Chondrocyte (in vitro differentiated cells): ENCODE measurements at regions not wholly inside any gene's neighbourhood (a gene's known extent, or its start where the extent isn't known, plus 50 kb on each side); places are given as distances from the start of the nearest gene placed in this dataset.

Experiments used
- DNase-seq: peaks from one replicate; pipeline ENCODE4 v3.0.0; 2021; ENCODE audit warnings: mixed read lengths, low spot score
- H3K27ac Mint-ChIP-seq: one replicate; pipeline ENCODE4 v1.8.0; 2021; ENCODE audit warnings: mild to moderate bottlenecking, moderate library complexity, mixed read lengths; ENCODE audit not compliant: unreplicated experiment
- H3K27me3 Mint-ChIP-seq: 2 replicates; pipeline ENCODE4 v1.8.0; 2021; ENCODE audit warnings: low read depth, mixed read lengths
- H3K36me3 Mint-ChIP-seq: 2 replicates; pipeline ENCODE4 v1.8.0; 2021; ENCODE audit warnings: low read depth, mixed read lengths
- H3K4me1 Mint-ChIP-seq: 2 replicates; pipeline ENCODE4 v1.8.0; 2021; ENCODE audit warnings: low read depth, mild to moderate bottlenecking, mixed read lengths
- H3K4me3 Mint-ChIP-seq: one replicate; pipeline ENCODE4 v1.8.0; 2021; ENCODE audit warnings: mild to moderate bottlenecking, moderate library complexity, mixed read lengths; ENCODE audit not compliant: unreplicated experiment
- H3K9me3 Mint-ChIP-seq: 2 replicates; pipeline ENCODE4 v1.8.0; 2021; ENCODE audit warnings: low read depth, mixed read lengths
- CTCF ChIP-seq: fragments of 200-600 bp; sonication (generic); IDR thresholded peaks from 2 replicates; pipeline ENCODE4 v1.5.0; 2021; ENCODE audit warnings: antibody characterized with exemption, mild to moderate bottlenecking, moderate library complexity

- Mint-ChIP-seq H3K4me3 (no peak overlapping the region), H3K27me3 (no peaks in the 10 kb centered on the region), H3K27ac (no peak overlapping the region), H3K9me3 (no peaks in the 10 kb centered on the region), H3K4me1 (no peaks in the 10 kb centered on the region), H3K36me3 (no peaks in the 10 kb centered on the region)
- DNase-seq, result no peak
- no peak for TF ChIP-seq CTCF
These were observed 1176.2 kb downstream of the PCDH7 start for GRCh38 chr4:31896349-31896748.

- H3K9me3 Mint-ChIP-seq, result peaks cover 2% of the 10 kb centered on the region
- no peaks in the 10 kb centered on the region for H3K36me3 Mint-ChIP-seq
- no peak overlapping the region for H3K4me3 Mint-ChIP-seq
- no peak overlapping the region for H3K27ac Mint-ChIP-seq
- TF ChIP-seq CTCF, result no peak
- DNase-seq, result no peak
- no peaks in the 10 kb centered on the region for H3K27me3 Mint-ChIP-seq
- peaks cover 5% of the 10 kb centered on the region for H3K4me1 Mint-ChIP-seq
These were observed 1185.2 kb downstream of the PCDH7 start for GRCh38 chr4:31905363-31905762.

GRCh38 chr4:31908261-31908660 is 1188.1 kb downstream of the PCDH7 start:
- no peak for DNase-seq
- no peak for TF ChIP-seq CTCF
- no peaks in the 10 kb centered on the region for H3K36me3 Mint-ChIP-seq

DNA sequence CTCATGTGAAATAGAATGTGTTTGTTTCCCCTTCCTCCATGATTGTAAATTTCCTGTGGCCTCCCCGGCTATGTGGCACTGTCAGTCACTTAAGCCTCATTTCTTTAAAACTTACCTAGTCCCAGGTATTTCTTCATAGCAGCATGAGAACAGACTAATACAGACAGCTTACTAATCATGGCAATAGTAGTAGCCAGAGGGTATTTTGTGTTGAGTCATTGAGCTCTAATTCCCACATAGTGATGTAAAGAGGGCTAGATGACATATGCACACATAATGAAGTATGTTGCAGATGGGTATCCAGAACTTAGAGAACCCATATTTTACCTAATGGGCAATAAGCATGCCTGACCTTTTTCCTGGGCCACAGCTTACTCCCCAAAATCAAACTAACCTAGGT is 1197.2 kb downstream of the PCDH7 start:
- Mint-ChIP-seq H3K27ac (no peak overlapping the region), H3K4me1 (no peaks in the 10 kb centered on the region), H3K36me3 (peaks cover 1% of the 10 kb centered on the region), H3K9me3 (peaks cover 8% of the 10 kb centered on the region), H3K4me3 (no peak overlapping the region), H3K27me3 (no peaks in the 10 kb centered on the region)
- no peak for TF ChIP-seq CTCF
- no peak for DNase-seq

More at GRCh38 chr4:31908261-31908660, 1188.1 kb downstream of the PCDH7 start:
- Mint-ChIP-seq H3K4me3 (no peak overlapping the region), H3K4me1 (no peaks in the 10 kb centered on the region), H3K9me3 (peaks cover 2% of the 10 kb centered on the region), H3K27ac (no peak overlapping the region), H3K27me3 (no peaks in the 10 kb centered on the region)

GRCh38 chr4:31918891-31919290 is 1198.7 kb downstream of the PCDH7 start:
- Mint-ChIP-seq H3K36me3 (peaks cover 1% of the 10 kb centered on the region), H3K27ac (no peak overlapping the region), H3K27me3 (no peaks in the 10 kb centered on the region), H3K9me3 (peaks cover 8% of the 10 kb centered on the region), H3K4me3 (no peak overlapping the region), H3K4me1 (no peaks in the 10 kb centered on the region)
- DNase-seq, result no peak
- no peak for TF ChIP-seq CTCF
